ENCODE measurements at regions not wholly inside any gene's neighbourhood (a gene's known extent, or its start where the extent isn't known, plus 50 kb on each side); places are given as distances from the start of the nearest gene placed in this dataset.

DNA sequence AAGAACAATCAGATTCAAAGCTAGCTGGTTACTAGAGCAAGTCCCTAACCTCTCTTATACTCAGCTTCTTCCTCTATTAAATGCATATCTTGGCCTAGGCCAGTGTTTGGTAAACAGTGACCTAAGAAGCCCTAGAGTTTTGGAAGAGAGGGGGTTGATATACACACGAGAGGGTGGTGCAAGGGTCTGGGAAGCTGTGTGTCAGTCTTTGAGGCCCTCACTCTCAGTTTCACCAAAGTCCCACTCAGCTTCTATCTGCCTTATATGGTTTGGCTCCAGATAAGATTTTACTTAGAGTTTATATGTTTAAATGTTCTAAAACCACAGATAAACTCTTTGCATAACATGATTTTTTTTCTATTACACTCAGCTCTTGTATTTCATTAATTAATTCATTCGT is 526.1 kb upstream of the BTBD3 start:
- no peak for TF ChIP-seq EZH2phosphoT487 (IDR thresholded peaks at IDR 0.05; ENCODE audit: unreplicated experiment)
- TF ChIP-seq, protein P1, sequence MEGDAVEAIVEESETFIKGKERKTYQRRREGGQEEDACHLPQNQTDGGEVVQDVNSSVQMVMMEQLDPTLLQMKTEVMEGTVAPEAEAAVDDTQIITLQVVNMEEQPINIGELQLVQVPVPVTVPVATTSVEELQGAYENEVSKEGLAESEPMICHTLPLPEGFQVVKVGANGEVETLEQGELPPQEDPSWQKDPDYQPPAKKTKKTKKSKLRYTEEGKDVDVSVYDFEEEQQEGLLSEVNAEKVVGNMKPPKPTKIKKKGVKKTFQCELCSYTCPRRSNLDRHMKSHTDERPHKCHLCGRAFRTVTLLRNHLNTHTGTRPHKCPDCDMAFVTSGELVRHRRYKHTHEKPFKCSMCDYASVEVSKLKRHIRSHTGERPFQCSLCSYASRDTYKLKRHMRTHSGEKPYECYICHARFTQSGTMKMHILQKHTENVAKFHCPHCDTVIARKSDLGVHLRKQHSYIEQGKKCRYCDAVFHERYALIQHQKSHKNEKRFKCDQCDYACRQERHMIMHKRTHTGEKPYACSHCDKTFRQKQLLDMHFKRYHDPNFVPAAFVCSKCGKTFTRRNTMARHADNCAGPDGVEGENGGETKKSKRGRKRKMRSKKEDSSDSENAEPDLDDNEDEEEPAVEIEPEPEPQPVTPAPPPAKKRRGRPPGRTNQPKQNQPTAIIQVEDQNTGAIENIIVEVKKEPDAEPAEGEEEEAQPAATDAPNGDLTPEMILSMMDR (conservative IDR thresholded peaks at IDR 0.05; ENCODE audit: low read depth in 2 of 2): no peak
- TF ChIP-seq, protein P2, sequence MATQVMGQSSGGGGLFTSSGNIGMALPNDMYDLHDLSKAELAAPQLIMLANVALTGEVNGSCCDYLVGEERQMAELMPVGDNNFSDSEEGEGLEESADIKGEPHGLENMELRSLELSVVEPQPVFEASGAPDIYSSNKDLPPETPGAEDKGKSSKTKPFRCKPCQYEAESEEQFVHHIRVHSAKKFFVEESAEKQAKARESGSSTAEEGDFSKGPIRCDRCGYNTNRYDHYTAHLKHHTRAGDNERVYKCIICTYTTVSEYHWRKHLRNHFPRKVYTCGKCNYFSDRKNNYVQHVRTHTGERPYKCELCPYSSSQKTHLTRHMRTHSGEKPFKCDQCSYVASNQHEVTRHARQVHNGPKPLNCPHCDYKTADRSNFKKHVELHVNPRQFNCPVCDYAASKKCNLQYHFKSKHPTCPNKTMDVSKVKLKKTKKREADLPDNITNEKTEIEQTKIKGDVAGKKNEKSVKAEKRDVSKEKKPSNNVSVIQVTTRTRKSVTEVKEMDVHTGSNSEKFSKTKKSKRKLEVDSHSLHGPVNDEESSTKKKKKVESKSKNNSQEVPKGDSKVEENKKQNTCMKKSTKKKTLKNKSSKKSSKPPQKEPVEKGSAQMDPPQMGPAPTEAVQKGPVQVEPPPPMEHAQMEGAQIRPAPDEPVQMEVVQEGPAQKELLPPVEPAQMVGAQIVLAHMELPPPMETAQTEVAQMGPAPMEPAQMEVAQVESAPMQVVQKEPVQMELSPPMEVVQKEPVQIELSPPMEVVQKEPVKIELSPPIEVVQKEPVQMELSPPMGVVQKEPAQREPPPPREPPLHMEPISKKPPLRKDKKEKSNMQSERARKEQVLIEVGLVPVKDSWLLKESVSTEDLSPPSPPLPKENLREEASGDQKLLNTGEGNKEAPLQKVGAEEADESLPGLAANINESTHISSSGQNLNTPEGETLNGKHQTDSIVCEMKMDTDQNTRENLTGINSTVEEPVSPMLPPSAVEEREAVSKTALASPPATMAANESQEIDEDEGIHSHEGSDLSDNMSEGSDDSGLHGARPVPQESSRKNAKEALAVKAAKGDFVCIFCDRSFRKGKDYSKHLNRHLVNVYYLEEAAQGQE (IDR thresholded peaks at IDR 0.05; ENCODE audit: unreplicated experiment): no peak
- TF ChIP-seq EZH2 (IDR thresholded peaks at IDR 0.05; ENCODE audit: low read depth, unreplicated experiment): no peak
- TF ChIP-seq POLR2AphosphoS5 (IDR thresholded peaks at IDR 0.05; ENCODE audit: low read depth): no peak
- TF ChIP-seq, protein P3, sequence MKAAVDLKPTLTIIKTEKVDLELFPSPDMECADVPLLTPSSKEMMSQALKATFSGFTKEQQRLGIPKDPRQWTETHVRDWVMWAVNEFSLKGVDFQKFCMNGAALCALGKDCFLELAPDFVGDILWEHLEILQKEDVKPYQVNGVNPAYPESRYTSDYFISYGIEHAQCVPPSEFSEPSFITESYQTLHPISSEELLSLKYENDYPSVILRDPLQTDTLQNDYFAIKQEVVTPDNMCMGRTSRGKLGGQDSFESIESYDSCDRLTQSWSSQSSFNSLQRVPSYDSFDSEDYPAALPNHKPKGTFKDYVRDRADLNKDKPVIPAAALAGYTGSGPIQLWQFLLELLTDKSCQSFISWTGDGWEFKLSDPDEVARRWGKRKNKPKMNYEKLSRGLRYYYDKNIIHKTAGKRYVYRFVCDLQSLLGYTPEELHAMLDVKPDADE (IDR thresholded peaks at IDR 0.05): no peak
- no peak for TF ChIP-seq JUNB (IDR thresholded peaks at IDR 0.05; ENCODE audit: unreplicated experiment)
- TF ChIP-seq ZNF114 (CRISPR knock-in tag; IDR thresholded peaks at IDR 0.05): no peak
- no peak for TF ChIP-seq CREB1 (CRISPR knock-in tag; IDR thresholded peaks at IDR 0.05; ENCODE audit: low read depth)
- TF ChIP-seq NANOG (IDR thresholded peaks at IDR 0.05; ENCODE audit: borderline replicate concordance): no peak
- TF ChIP-seq, protein P4, sequence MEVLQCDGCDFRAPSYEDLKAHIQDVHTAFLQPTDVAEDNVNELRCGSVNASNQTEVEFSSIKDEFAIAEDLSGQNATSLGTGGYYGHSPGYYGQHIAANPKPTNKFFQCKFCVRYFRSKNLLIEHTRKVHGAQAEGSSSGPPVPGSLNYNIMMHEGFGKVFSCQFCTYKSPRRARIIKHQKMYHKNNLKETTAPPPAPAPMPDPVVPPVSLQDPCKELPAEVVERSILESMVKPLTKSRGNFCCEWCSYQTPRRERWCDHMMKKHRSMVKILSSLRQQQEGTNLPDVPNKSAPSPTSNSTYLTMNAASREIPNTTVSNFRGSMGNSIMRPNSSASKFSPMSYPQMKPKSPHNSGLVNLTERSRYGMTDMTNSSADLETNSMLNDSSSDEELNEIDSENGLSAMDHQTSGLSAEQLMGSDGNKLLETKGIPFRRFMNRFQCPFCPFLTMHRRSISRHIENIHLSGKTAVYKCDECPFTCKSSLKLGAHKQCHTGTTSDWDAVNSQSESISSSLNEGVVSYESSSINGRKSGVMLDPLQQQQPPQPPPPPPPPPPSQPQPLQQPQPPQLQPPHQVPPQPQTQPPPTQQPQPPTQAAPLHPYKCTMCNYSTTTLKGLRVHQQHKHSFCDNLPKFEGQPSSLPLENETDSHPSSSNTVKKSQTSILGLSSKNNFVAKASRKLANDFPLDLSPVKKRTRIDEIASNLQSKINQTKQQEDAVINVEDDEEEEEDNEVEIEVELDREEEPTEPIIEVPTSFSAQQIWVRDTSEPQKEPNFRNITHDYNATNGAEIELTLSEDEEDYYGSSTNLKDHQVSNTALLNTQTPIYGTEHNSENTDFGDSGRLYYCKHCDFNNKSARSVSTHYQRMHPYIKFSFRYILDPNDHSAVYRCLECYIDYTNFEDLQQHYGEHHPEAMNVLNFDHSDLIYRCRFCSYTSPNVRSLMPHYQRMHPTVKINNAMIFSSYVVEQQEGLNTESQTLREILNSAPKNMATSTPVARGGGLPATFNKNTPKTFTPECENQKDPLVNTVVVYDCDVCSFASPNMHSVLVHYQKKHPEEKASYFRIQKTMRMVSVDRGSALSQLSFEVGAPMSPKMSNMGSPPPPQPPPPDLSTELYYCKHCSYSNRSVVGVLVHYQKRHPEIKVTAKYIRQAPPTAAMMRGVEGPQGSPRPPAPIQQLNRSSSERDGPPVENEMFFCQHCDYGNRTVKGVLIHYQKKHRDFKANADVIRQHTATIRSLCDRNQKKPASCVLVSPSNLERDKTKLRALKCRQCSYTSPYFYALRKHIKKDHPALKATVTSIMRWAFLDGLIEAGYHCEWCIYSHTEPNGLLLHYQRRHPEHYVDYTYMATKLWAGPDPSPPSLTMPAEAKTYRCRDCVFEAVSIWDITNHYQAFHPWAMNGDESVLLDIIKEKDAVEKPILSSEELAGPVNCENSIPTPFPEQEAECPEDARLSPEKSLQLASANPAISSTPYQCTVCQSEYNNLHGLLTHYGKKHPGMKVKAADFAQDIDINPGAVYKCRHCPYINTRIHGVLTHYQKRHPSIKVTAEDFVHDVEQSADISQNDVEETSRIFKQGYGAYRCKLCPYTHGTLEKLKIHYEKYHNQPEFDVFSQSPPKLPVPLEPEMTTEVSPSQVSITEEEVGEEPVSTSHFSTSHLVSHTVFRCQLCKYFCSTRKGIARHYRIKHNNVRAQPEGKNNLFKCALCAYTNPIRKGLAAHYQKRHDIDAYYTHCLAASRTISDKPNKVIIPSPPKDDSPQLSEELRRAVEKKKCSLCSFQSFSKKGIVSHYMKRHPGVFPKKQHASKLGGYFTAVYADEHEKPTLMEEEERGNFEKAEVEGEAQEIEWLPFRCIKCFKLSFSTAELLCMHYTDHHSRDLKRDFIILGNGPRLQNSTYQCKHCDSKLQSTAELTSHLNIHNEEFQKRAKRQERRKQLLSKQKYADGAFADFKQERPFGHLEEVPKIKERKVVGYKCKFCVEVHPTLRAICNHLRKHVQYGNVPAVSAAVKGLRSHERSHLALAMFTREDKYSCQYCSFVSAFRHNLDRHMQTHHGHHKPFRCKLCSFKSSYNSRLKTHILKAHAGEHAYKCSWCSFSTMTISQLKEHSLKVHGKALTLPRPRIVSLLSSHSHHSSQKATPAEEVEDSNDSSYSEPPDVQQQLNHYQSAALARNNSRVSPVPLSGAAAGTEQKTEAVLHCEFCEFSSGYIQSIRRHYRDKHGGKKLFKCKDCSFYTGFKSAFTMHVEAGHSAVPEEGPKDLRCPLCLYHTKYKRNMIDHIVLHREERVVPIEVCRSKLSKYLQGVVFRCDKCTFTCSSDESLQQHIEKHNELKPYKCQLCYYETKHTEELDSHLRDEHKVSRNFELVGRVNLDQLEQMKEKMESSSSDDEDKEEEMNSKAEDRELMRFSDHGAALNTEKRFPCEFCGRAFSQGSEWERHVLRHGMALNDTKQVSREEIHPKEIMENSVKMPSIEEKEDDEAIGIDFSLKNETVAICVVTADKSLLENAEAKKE (CRISPR knock-in tag; IDR thresholded peaks at IDR 0.05): no peak
- no peak for TF ChIP-seq STAT1 (IDR thresholded peaks at IDR 0.05; ENCODE audit: unreplicated experiment)
- TF ChIP-seq ZNF331 (CRISPR knock-in tag; IDR thresholded peaks at IDR 0.05; ENCODE audit: low read depth): no peak

Data from GM23338 (cell line).